ENCODE measurements at regions not wholly inside any gene's neighbourhood (a gene's known extent, or its start where the extent isn't known, plus 50 kb on each side); places are given as distances from the start of the nearest gene placed in this dataset.
A peak's percentile ranks its signal among the peaks of the same experiment; 100 is the strongest.
"Not testable (repeated sequence)": the region's sequence is repeated elsewhere in the genome, so short reads cannot be mapped to it uniquely, and the experiment has no call there.

- no peak overlapping the region for H3K4me3 ChIP-seq (ENCODE audit: low read depth, low read length)
- no peak for TF ChIP-seq CTCF (IDR thresholded peaks at IDR 0.05; ENCODE audit: insufficient read depth, low read depth, low read length, missing control alignments)
- DNase-seq (ENCODE audit: low read depth), result no peak
Observed at GRCh38 chrX:107384397-107385105, 64.9 kb upstream of the FRMPD3 start.

GRCh38 chrX:107389726-107390125 lies 59.7 kb upstream of the FRMPD3 start:
- no peak for DNase-seq (ENCODE audit: low read depth)
- no peak overlapping the region for H3K4me3 ChIP-seq (ENCODE audit: low read depth, low read length)
- no peak for TF ChIP-seq CTCF (IDR thresholded peaks at IDR 0.05; ENCODE audit: insufficient read depth, low read depth, low read length, missing control alignments)

- DNase-seq (ENCODE audit: low read depth); H3K4me3 ChIP-seq (ENCODE audit: low read depth, low read length): not testable (repeated sequence)
Observed at GRCh38 chrX:107393656-107394055, 55.8 kb upstream of the FRMPD3 start.

GRCh38 chrX:107396235-107396634 lies 53.2 kb upstream of the FRMPD3 start:
- DNase-seq (ENCODE audit: low read depth), result no peak
- no peak overlapping the region for H3K4me3 ChIP-seq (ENCODE audit: low read depth, low read length)
- TF ChIP-seq CTCF (IDR thresholded peaks at IDR 0.05; ENCODE audit: insufficient read depth, low read depth, low read length, missing control alignments), result no peak

GRCh38 chrX:107396783-107397182 lies 52.7 kb upstream of the FRMPD3 start:
- TF ChIP-seq CTCF (IDR thresholded peaks at IDR 0.05; ENCODE audit: insufficient read depth, low read depth, low read length, missing control alignments), result no peak
- DNase-seq (ENCODE audit: low read depth), result no peak
- H3K4me3 ChIP-seq (ENCODE audit: low read depth, low read length), result no peak overlapping the region

GRCh38 chrX:107398115-107398514 lies 51.3 kb upstream of the FRMPD3 start:
- DNase-seq (ENCODE audit: low read depth), result peak; percentile 20
- no peak for TF ChIP-seq CTCF (IDR thresholded peaks at IDR 0.05; ENCODE audit: insufficient read depth, low read depth, low read length, missing control alignments)
- H3K4me3 ChIP-seq (ENCODE audit: low read depth, low read length), result no peak overlapping the region
